ENCODE measurements at regions not wholly inside any gene's neighbourhood (a gene's known extent, or its start where the extent isn't known, plus 50 kb on each side); places are given as distances from the start of the nearest gene placed in this dataset.
"Not testable (repeated sequence)": the region's sequence is repeated elsewhere in the genome, so short reads cannot be mapped to it uniquely, and the experiment has no call there.

GRCh38 chr1:232441036-232441411, 188.9 kb downstream of the SIPA1L2 start:
- no peak for DNase-seq

DNA sequence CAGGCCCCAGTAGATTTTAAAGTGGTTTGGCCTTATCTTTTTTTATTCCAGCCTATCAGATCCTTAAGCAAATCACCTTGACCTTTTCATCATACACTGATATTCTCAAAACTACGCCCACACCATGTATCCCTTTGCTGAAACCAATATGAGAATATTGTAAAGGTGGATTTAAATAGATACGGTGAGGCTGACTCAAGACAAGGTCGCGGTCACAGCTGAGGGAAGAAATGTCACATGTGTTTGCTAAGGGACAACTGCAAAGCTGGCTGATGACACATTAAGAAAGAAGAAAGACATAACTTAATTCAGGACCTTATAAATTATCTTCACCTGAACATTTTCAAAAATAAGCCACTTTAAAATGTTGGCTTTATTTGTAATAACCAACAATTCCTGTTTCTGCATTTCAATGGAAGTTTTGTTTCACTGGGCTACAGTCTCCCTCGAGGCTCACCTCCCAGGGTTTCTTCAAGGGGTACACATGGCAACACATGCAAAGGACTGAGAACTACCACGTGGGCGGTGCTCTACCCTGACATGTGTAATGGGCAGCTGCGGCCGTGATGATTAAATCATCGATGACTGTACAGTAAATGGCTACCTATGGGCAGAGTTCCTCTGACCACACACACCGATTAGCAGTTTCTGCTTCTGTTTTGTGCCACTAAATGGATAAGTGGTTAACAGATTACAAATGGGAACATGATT, 189.5 kb downstream of the SIPA1L2 start:
- DNase-seq = peak in 1 of 2 donors; percentile 22

DNA sequence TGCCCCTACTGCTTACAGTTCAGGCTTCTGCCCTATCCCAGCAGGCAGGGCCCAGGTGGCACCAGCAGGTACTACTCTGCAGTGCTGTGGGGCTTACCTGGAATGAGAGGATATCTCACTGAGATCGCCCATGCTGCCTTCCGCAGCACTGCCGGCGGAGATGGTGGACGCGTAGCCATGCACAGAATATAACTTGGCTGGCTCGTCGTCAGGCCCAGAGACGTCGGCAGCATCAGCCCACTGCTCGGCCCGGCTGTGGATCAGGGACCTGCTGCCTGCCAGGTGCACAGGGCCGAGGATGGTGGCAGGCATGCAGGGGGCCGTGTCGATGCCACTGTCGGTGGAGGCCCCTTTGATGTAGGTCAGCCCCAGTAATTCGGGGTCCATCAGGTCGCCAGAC, 190.9 kb downstream of the SIPA1L2 start:
- DNase-seq = no peak

- DNase-seq = no peak
These were observed 191.5 kb downstream of the SIPA1L2 start for GRCh38 chr1:232438476-232438875.

DNA sequence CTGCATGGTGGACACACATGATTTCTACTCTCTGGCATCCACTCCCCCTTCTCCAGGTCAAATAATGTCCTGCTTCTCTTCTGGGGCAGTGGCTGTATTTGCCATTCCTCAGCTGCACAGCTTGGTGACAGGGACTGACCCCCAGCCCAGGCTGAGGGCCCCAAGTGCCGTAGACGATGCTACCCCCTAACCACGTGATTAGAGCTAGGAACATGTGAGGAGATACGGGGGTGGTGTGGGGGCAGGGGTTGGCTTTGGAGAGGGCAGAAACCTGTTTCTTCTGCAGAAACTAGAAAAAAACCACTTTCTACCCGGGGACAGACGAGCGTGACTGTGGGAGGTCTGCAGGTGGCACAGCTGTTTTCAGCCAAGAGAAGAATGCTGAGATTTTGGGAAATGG, 192.4 kb downstream of the SIPA1L2 start:
- DNase-seq = no peak

GRCh38 chr1:232435729-232436128, 194.2 kb downstream of the SIPA1L2 start:
- DNase-seq = no peak

DNA sequence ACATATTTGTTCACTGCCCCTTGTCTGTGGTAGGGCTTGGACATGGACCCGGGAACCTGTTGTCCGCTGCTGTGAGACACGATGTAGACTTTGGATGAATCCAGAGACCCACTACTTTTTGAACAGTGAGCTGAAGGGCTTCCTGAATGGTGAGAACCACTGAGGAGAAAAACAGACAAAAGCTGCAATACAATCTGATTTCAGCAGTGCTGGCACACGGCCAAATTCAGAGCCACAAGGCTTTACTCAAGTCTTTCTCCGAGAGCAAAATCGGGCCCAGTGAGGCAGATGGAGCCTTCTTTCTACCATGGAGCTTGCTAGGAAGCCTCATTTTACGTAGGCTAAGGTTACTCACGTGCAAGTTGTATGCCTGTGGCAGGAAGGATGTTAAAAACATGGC, 197.6 kb downstream of the SIPA1L2 start:
- no peak for DNase-seq

GRCh38 chr1:232431748-232432147, 198.2 kb downstream of the SIPA1L2 start:
- DNase-seq = no peak

- no peak for DNase-seq
These were observed 198.6 kb downstream of the SIPA1L2 start for GRCh38 chr1:232431326-232431725.

DNA sequence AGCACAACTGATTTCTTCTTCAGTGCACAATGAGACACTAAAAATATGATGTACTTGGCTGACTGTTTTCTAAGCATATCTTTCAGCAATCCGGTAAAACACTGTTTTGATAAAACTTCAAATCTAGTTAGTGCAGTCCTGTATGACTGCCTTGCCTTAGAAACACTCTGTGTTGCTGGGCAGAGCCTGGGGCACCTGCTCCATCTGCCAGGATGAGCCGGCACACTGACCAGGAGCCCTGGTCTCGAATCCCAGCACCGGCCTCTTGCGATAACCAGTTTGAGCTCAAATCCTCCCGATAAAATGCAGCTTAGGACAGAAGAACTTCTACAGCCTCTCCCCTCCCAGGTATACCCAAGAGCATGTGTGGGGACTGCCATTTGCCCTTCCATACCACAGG, 199.5 kb downstream of the SIPA1L2 start:
- no peak for DNase-seq

DNA sequence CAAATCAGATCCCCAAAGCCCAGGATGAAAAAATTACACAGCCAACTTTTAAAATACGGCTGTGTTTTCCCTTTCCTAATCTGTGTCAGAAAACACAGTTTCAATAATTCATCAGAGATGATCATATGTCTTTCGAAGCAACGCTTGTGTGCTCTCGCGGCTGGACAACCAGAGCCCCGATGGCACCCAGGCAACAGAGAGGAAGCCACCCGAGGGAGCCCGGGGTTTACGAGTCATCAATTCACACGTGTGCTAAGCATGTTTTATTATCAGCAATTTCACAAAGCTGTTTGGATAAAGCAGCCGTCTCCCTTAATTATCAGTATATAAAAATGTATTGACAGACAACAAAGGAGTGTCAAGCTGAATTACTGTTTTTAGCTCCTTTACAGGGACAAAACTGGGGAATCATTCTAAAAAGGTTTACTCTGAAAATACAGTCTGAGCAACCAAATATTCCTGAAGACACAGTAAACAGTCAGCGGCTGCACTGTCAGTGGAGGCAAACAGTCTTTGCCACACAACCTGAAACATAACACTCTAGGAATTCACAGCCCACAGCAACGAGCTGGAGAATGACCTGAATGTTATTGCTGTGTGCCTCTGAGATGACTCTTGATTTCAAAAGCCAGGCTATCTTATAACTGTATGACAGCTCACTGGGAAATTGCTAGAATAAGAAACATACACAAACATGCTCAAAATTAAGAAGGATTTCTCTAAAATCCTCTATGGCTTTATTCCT, 201.0 kb downstream of the SIPA1L2 start:
- DNase-seq = no peak

- DNase-seq = no peak
These were observed 201.8 kb downstream of the SIPA1L2 start for GRCh38 chr1:232428036-232428645.

DNA sequence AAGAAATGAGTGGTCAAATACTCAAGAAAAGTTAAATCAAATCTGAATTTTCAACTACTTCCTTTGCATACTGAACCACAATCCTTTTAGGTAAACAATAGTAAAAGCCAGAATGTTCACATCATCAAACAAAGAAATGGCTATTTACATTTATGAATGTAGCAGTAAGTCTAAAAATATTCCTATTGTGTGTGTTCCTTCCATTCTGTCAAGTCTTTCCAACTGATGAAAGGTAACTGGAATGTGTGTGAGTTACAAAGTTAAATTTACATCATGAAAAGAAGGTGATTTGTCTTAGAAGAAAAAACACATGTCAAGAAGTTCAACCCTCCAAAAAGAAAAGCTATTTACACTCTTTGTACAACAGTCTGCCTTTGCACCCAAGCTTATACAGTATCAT, 203.1 kb downstream of the SIPA1L2 start:
- DNase-seq = no peak

DNA sequence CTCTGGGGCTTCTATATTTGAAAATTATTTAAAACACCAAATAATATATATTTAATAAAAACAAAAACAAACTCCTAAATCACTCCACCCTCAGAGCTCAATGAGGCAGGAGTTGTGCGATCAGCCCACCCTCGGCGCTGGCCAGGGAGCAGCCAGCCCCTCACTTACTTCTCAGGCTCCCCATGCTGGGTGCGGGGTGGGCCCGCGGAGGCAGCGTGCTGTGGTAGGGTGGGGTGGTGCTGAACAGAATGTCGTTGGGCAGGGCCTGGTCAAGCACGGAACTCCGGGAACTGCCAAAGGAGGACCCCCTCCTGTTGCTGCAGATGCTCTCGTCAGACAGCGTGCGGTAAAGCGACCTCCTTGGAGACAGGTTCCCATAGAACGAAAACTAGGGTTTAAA, 204.5 kb downstream of the SIPA1L2 start:
- no peak for DNase-seq

GRCh38 chr1:232423591-232423990, 206.3 kb downstream of the SIPA1L2 start:
- peak in 1 of 2 donors; percentile 28 for DNase-seq

GRCh38 chr1:232422898-232423297, 207.0 kb downstream of the SIPA1L2 start:
- peak; percentile 30 to 55 for DNase-seq

- DNase-seq = no peak
These were observed 207.8 kb downstream of the SIPA1L2 start for GRCh38 chr1:232422098-232422497.

GRCh38 chr1:232421143-232421796, 208.7 kb downstream of the SIPA1L2 start:
- DNase-seq = no peak

- DNase-seq = no peak
These were observed 212.2 kb downstream of the SIPA1L2 start for GRCh38 chr1:232417636-232418248.

- DNase-seq = no peak
These were observed 213.8 kb downstream of the SIPA1L2 start for GRCh38 chr1:232416026-232416568.

DNA sequence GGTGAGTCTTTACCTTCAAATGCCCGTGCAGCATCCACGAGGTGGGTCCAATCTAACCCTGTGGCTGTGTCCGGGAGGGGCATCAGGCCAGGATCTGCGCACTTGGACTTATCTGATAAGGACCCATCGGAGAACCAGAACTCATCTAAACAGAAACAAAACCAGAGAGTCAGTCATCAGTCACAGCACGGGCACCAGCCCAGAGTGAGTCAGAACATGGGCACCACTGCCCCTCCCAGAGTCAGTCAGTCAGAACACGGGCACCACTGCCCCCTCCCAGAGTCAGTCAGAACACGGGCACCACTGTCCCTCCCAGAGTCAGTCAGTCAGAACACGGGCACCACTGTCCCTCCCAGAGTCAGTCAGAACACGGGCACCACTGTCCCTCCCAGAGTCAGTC, 214.5 kb downstream of the SIPA1L2 start:
- DNase-seq = not testable (repeated sequence)

DNA sequence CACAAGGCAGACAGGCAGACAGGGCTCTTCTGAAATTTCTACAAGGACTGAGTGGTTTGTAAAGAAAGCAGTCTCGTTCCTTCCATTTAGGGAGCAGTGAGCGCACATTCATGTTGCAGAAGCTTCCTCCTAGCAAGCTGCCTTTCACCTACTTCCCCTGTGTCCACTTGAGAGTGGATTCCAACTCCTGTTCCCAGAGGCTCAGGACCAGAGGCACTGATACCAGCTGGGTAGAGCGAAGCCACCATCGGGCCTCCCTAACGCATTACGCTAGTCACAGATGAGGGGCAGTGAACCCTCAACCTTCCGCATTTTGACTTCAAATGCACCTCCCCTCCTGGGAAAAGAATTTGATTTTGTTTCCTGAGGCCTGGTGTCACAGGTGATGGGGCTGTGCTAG, 215.8 kb downstream of the SIPA1L2 start:
- DNase-seq = no peak

- DNase-seq = no peak
These were observed 216.3 kb downstream of the SIPA1L2 start for GRCh38 chr1:232413674-232414073.

Measured in inflammatory macrophage (primary cell).